ENCODE measurements at regions not wholly inside any gene's neighbourhood (a gene's known extent, or its start where the extent isn't known, plus 50 kb on each side); places are given as distances from the start of the nearest gene placed in this dataset.
A peak's percentile ranks its signal among the peaks of the same experiment; 100 is the strongest.

- 100% methylated on average over 1 of the region's 3 CpGs for WGBS (ENCODE audit: low lambda C conversion rate)
- H3K4me1 ChIP-seq (ENCODE audit: control insufficient read depth in 1 of 2, insufficient read depth in 2 of 2, low read depth in 1 of 2, low read length in 1 of 2) = peaks cover 14 to 26% of the 10 kb centered on the region in 2 experiments
These were observed 96.1 kb downstream of the TMX1 start for GRCh38 chr14:51335961-51336723.

GRCh38 chr14:51336734-51337133 is 96.7 kb downstream of the TMX1 start:
- ChIA-PET POLR2A (no interaction called here), CTCF (interaction anchor here (0.9 kb wide), 2 partner anchors 24 to 54 kb away, joined by 3 to 4 read pairs; no protein-coding TSS in a partner anchor)
- Histone ChIP-seq H3K36me3 (replicated peaks in 1 of 2; ENCODE audit: control insufficient read depth in 1 of 2, insufficient read depth in 2 of 2, low read length in 1 of 2) (no peaks in the 10 kb centered on the region), H3K9ac (no peak overlapping the region), H3K4me3 (ENCODE audit: low read depth in 2 of 2, low read length in 1 of 2) (no peak overlapping the region), H3K9me2 (no peaks in the 10 kb centered on the region), H3K4me2 (no peak overlapping the region), H3K9me3 (no peaks in the 10 kb centered on the region), H4K20me1 (ENCODE audit: insufficient read depth) (no peaks in the 10 kb centered on the region), H3K4me1 (ENCODE audit: control insufficient read depth in 1 of 2, insufficient read depth in 2 of 2, low read depth in 1 of 2, low read length in 1 of 2) (peaks cover 10 to 29% of the 10 kb centered on the region in 2 experiments), H2AFZ (ENCODE audit: low read depth) (no peak overlapping the region), H3K79me2 (ENCODE audit: insufficient read depth) (no peaks in the 10 kb centered on the region), H3F3A (replicated peaks; ENCODE audit: insufficient read depth) (peaks cover 10% of the 10 kb centered on the region), H3K27me3 (ENCODE audit: insufficient read depth) (no peaks in the 10 kb centered on the region), H3K27ac (ENCODE audit: low read depth in 2 of 2, low read length in 1 of 2) (no peak overlapping the region; a peak in 2 of 4 replicates)
- TF ChIP-seq JUND (IDR thresholded peaks at IDR 0.05) (no peak), YY1 (IDR thresholded peaks at IDR 0.05; ENCODE audit: low read depth) (no peak), MAX (IDR thresholded peaks at IDR 0.05; ENCODE audit: low read depth) (no peak), GABPA (IDR thresholded peaks at IDR 0.05; ENCODE audit: low read depth) (no peak), IRF3 (IDR thresholded peaks at IDR 0.05; ENCODE audit: low read depth, low read length) (no peak), ZBTB33 (IDR thresholded peaks at IDR 0.05; ENCODE audit: borderline replicate concordance, low read depth) (no peak), FOSL2 (IDR thresholded peaks at IDR 0.05; ENCODE audit: borderline replicate concordance, low read depth) (no peak), RAD21 (IDR thresholded peaks at IDR 0.05; ENCODE audit: low read length) (no peak), SIN3A (IDR thresholded peaks at IDR 0.05; ENCODE audit: borderline replicate concordance, low read depth, low read length) (no peak)
- 92% methylated on average over 2 of the region's 2 CpGs for WGBS (ENCODE audit: low lambda C conversion rate)
- no peak for DNase-seq

More at GRCh38 chr14:51335961-51336723, 96.1 kb downstream of the TMX1 start:
- no peak for TF ChIP-seq GABPA (IDR thresholded peaks at IDR 0.05; ENCODE audit: low read depth)
- TF ChIP-seq TEAD4 (IDR thresholded peaks at IDR 0.05; ENCODE audit: borderline replicate concordance, insufficient read depth) = no peak
- no peak for TF ChIP-seq FOXM1 (IDR thresholded peaks at IDR 0.05; ENCODE audit: low read depth)
- no peak for TF ChIP-seq GATA2 (CRISPR knock-in tag; IDR thresholded peaks at IDR 0.05)
- TF ChIP-seq ZBTB33 (IDR thresholded peaks at IDR 0.05; ENCODE audit: borderline replicate concordance, low read depth) = no peak
- no peak for TF ChIP-seq MAX (IDR thresholded peaks at IDR 0.05; ENCODE audit: low read depth)
- Histone ChIP-seq H3K4me2 (no peak overlapping the region), H3K4me3 (ENCODE audit: low read depth in 2 of 2, low read length in 1 of 2) (no peak overlapping the region), H4K20me1 (ENCODE audit: insufficient read depth) (no peaks in the 10 kb centered on the region), H3F3A (replicated peaks; ENCODE audit: insufficient read depth) (peaks cover 7% of the 10 kb centered on the region), H3K9me3 (no peaks in the 10 kb centered on the region), H3K9me2 (no peaks in the 10 kb centered on the region), H3K79me2 (ENCODE audit: insufficient read depth) (no peaks in the 10 kb centered on the region), H3K27me3 (ENCODE audit: insufficient read depth) (no peaks in the 10 kb centered on the region), H3K27ac (ENCODE audit: low read depth in 2 of 2, low read length in 1 of 2) (peak overlapping the region in 1 of 2 experiments; percentile 23; a peak in 2 of 4 replicates), H3K9ac (no peak overlapping the region), H3K36me3 (replicated peaks in 1 of 2; ENCODE audit: control insufficient read depth in 1 of 2, insufficient read depth in 2 of 2, low read length in 1 of 2) (no peaks in the 10 kb centered on the region), H2AFZ (ENCODE audit: low read depth) (no peak overlapping the region)
- POLR2A ChIA-PET = no interaction called here
- CTCF ChIA-PET = interaction anchor here (0.5 to 1.6 kb wide), 2 partner anchors 14 to 213 kb away, joined by 3 read pairs; no protein-coding TSS in a partner anchor
- DNase-seq = no peak

Measured in SK-N-SH (cell line).